ENCODE measurements at regions not wholly inside any gene's neighbourhood (a gene's known extent, or its start where the extent isn't known, plus 50 kb on each side); places are given as distances from the start of the nearest gene placed in this dataset.

DNA sequence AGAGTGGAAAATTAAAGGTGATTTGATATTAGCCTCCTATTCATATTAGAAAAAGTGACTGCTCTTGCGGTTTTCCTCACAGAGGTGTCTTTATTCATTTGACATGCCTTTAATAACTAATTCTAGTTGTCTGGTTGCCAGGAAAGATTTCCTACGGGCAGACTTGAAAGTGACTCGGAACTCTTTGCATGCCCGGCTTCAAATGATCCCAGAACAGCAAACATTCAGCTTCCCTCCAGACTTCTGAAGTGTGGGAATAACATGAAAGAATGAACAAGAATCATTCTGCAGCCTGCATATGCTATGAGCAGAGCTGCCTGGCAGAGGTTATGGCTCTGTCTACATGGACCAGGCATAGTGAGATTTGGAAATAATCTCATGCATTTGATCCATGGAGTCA is 89.6 kb upstream of the PKDCC start:
- no peak overlapping the region for H3K27ac ChIP-seq
- TF ChIP-seq CTCF (conservative IDR thresholded peaks at IDR 0.05), result no peak

DNA sequence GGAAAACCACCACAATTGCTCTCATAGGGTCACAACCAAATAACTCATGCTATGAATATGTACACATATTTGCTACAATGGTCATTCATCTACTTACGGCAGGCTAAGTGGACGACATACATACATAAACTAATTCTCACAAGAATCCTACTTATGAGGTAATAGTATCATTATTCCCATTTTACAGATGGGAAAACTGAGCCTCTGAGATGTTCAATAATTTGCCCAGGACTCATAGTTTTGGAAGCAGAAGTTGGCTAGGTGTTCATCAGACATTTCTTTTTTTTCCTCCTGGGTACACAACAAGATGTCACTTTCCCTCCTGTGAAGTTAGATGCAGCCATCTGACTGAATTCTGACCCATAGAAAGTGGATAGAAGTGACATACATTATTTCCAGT is 89.0 kb upstream of the PKDCC start:
- no peak overlapping the region for H3K27ac ChIP-seq

GRCh38 chr2:41959760-41960159 is 88.1 kb upstream of the PKDCC start:
- TF ChIP-seq CTCF (conservative IDR thresholded peaks at IDR 0.05), result no peak
- H3K27ac ChIP-seq, result no peak overlapping the region

More for the DNA sequence above, 89.0 kb upstream of the PKDCC start:
- TF ChIP-seq CTCF (conservative IDR thresholded peaks at IDR 0.05), result no peak

- no peak for TF ChIP-seq CTCF (conservative IDR thresholded peaks at IDR 0.05)
- H3K27ac ChIP-seq, result peak overlapping the region; percentile 43
Observed at GRCh38 chr2:41962922-41963622, 84.7 kb upstream of the PKDCC start.

DNA sequence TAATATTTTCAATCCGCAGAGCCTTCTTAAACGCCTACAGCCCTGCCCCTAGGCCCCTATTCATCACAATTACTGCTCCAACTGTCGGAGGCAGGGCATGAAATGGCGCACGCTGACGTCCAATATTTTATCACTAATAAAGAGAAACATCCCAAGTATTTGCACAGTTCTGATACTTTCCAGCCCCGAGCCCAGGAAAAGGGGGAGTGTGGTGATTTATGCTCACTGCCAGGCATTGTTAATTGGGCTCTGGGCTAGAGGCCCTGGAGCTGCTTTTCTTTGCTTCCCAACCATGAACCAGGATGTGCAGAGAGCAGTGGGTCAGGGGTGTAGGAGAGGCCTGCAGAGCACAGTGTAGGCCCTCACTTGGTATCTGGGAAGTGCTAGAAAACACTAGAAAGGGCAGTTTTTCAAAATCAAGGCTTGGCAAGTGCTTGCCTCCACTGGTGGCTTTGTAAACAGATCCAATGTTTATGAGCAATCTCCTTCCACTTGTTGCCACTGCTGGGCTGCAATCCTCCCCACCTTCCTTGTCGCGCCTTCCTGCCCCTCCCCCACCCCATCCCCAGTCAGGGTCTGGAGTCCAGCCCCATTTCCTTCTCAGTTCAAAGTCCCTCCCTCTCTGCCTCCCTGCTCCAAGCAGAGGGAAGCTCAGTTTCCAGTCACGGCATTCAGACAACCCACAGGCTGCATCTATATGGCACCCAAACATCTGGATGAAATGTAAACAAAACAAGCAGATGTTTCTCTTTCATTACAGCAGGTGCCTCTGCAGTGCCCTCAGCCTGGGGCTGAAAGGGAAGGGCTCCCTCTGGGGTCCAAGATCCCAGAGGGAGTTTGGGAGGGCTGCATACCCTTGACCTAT is 83.9 kb upstream of the PKDCC start:
- TF ChIP-seq CTCF (conservative IDR thresholded peaks at IDR 0.05), result no peak

DNA sequence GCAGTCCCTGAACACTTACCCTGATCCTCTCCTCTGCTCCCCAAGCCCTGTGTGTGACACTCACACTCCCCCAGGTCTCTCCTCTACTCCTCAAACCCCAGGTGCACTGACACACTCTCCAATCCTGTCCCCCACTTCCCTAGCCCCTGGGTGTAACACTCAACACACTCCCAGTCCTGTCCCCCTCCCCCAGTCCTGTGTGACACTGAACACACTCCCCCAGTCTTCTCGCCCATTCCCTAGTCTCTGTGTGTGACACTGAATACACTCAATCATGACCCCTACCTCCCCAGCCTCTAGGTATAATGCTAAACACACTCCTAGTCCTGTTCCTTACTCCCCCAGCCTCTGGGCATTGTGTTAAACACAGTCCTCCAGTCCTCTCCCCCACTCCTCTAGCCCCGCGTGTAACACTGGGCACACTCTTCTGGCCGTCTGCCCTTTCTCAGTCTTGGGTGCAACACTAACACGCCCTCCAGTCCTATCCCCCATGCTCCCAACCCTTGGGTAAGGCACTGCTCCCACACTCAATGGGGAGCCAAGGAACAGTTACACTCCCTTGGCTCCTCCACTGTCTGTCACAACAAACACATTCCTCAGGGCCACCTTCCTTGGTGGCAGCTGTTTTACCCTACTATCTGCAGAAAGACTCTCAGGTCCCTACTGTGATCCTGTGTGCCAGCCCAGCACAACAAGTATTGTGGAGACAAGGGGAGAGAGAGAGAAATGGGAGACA is 82.5 kb upstream of the PKDCC start:
- TF ChIP-seq CTCF (conservative IDR thresholded peaks at IDR 0.05), result no peak
- H3K27ac ChIP-seq, result no peak overlapping the region

More for the DNA sequence above, 83.9 kb upstream of the PKDCC start:
- peak overlapping the region; percentile 43 for H3K27ac ChIP-seq

DNA sequence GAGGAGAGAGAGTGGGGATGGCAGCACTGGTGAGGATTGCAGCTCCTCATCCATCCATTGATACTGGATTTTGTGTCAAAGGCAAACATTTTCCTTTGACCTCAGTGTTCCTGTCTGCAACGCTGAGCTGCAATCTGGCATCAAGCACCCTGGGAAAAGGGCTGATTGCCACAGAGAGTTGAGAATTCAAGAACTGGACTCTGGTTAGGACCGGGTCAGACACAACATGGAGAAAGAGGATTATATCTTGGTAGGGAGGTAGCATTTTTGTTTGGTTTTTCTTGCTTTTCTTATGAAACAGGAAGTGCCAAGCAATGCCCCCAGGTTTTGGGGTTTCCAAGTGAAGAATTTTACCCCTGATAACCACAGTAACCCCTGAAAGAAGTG is 81.9 kb upstream of the PKDCC start:
- no peak for TF ChIP-seq CTCF (conservative IDR thresholded peaks at IDR 0.05)
- no peak overlapping the region for H3K27ac ChIP-seq

Measured in VCaP (cell line).